ENCODE measurements at regions not wholly inside any gene's neighbourhood (a gene's known extent, or its start where the extent isn't known, plus 50 kb on each side); places are given as distances from the start of the nearest gene placed in this dataset.
"Not testable (repeated sequence)": the region's sequence is repeated elsewhere in the genome, so short reads cannot be mapped to it uniquely, and the experiment has no call there.

DNA sequence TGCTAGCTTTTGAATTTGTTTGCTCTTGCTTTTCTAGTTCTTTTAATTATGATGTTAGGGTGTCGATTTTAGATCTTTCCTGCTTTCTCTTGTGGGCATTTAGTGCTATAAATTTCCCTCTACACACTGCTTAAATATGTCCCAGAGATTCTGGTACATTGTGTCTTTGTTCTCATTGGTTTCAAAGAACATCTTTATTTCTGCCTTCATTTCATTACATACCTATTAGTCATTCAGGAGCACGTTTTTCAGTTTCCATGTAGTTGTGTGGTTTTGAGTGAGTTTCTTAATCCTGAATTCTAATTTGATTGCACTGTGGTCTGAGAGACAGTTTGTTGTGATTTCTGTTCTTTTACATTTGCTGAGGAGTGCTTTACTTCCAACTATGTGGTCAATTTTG is 51.2 kb upstream of the MB21D2 start:
- not testable (repeated sequence) for DNase-seq

DNA sequence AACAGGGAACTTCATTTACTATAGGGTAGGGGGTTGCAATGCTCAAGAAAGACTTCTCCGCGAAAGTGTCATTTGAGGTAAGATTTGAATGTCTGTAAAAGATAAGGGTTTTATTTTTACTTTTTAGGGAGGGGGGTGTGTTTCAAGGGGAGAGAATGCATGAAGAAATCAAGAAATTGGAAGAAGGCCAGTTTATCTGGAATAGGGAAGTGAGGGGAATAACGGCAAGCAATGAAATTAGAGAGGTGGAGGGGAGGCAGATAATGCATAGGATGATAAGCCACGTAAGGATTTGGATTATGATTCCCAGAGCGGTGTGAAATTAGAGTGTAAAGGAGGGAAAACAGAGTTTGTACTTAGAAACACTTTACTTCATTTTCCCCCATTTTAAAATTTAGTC is 63.0 kb upstream of the MB21D2 start:
- DNase-seq: no peak

DNA sequence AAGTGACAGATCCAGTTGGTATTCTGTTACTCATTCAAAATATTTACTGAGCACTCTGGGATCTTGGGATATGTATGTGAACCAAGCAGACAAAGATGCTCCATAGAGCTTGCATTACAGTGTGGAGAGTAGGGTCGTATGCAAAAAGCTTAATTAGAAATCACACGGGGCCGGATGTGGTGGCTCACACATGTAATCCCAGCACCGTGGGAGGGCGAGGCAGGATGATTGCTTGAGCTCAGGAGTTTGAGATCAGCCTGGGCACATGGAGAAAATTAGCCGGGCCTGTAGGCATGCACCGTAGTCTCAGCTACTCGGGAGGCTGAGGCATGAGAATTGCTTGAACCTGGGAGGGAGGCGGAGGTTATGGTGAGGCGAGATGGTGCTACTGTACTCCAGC is 68.7 kb upstream of the MB21D2 start:
- DNase-seq: no peak

DNA sequence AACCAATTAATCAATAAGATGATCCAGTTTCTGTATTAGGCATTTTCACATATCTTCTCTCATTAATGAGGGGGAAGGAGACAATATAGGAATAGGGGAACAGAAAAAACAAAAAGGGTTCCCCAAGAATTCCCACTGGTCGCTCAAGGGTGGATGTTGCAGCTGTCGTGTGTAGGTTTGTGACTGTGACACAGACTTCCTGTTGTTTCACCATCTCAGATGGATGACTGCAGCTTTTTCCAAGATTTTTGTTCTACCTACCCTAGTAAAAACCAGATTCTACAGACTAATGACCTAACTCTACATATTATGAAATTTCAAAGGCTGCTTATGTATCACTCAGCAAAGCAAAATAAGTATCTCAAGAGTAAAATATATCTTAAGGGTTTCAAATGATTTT is 73.7 kb upstream of the MB21D2 start:
- DNase-seq: no peak

DNA sequence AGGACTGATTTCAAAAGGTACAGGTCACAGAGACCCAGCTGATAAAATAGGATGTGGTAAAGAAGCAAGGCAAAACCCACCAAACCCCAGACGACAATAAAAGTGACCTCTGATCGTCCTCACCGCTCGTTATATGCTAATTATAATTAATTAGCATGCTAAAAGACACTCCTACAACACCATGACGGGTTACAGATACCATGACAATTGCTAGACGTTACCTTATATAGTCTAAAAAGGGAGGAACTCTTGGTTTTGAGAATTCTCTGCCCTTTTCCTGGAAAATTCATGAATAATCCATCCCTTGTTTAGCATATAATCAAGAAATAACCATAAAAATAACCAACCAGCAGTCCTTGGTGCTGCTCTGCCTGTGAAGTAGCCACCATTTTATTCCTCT is 74.7 kb upstream of the MB21D2 start:
- no peak for DNase-seq

DNA sequence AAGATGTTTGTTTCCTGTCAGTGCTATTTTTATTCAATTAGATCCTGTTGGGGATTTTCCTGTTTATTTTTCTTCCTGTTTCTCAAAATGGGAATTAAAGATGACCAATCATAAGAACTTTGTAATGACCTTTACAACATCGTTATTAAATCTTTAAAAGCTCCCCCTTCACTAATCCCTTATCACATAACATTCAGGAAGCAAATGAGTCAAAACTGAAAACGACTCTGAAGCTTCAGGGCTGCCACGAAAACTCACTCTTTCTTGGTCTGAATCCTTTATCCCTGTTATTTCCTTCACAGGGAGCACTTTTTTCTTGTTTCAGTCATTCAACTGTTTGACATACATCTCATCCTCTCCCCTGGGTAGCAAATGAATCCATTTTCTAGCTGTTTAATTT is 75.8 kb upstream of the MB21D2 start:
- DNase-seq: no peak

DNA sequence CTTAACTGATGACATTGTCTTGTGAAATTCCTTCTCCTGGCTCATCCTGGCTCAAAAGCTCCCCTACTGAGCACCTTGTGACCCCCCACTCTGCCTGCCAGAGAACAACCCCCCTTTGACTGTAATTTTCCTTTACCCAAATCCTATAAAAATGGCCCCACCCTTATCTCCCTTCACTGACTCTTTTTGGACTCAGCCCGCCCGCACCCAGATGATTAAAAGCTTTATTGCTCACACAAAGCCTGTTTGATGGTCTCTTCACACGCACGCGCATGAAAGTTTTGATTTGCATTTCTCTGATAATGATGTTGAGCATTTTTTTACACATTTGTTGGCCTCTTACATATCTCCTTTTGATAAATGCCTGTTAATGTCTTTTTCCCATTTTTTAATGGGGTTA is 83.5 kb upstream of the MB21D2 start:
- not testable (repeated sequence) for DNase-seq

DNA sequence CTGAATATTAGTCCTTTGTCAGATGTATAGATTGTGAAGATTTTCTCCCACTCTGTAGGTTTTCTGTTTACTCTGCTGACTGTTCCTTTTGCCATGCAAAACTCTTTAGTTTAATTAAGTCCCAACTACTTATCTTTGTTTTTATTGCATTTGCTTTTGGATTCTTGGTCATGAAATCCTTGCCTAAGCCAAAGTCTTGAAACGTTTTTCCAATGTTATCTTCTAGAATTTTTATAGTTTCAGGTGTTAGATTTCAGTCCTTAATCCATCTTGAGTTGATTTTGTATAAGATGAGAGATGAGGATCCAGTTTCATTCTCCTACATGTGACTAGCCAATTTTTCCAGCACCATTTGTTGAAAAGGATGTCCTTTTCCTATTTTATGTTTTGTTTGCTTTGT is 86.0 kb upstream of the MB21D2 start:
- not testable (repeated sequence) for DNase-seq

DNA sequence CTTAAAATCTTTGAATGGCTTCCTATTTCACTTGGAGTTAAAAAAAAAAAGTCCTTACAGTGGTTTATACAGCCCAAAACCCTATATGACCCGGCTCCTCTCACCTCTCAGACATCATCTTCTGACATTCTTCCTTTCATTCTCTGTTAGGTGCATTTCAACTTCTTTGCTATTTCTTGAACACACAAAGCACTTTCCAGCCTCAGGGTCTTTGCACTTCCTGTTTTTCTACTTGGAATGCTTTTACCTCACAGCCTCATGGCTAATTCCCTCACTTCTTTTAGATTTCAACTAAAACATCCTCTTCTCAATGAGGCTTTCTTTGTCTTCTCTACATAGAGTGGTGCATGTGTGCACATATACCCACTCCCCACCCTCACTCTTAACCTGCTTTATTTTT is 91.0 kb upstream of the MB21D2 start:
- DNase-seq: no peak

DNA sequence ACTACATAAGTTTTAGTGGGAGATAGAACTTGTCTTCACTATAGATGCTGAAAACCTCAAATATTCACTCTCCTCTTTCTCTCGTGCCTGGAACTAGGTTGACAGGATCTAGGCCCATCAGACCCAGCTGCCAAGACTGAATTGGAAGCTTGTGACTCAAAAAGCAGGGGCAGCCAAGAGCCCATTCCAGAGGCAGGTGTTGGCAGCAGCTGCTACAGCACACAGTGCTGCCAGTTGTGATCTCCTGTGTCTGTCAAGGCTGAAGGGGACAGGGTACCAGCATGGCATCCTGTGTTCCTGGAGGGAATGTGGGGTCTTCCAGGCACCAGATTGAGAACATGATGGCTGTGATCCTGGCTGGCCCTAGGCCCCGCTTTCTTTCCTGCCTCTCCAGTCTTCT is 92.5 kb upstream of the MB21D2 start:
- DNase-seq: no peak

DNA sequence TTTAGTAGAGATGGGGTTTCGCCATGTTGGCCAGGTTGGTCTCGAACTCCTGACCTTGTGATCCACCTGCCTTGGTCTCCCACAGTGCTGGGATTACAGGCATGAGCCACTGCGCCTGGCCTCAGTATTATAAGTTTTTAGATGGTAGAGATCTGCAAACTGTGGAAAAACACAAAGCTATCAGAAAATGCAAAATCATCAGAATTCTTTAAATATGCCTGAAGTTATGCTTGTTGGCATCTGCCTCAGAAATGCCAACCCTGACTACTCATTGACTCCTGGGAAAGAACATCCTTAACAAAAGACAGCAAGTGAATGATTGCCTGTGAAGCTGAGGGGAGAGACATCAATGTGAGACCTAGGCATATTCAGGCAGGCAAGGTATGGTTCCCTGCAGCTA is 94.3 kb upstream of the MB21D2 start:
- no peak for DNase-seq

DNA sequence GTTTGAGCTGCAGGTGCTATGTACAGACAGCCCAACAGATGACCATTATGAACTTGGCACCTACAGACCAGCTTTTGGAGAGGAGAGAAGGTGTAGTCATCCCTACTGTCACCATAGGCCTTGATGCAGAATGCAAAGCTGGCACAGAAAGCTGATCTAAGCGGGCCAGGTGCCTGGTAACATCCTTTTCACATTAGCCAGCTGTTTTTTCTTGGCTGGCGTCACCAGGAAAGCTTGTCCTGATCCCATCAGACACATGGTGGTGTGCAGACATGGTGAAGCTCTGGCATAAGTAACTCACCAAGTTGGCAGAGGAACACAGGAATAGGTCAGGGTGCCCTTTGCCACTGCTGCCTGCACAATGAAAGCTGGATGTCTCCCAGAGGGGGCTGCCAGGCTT is 97.2 kb upstream of the MB21D2 start:
- no peak for DNase-seq

DNA sequence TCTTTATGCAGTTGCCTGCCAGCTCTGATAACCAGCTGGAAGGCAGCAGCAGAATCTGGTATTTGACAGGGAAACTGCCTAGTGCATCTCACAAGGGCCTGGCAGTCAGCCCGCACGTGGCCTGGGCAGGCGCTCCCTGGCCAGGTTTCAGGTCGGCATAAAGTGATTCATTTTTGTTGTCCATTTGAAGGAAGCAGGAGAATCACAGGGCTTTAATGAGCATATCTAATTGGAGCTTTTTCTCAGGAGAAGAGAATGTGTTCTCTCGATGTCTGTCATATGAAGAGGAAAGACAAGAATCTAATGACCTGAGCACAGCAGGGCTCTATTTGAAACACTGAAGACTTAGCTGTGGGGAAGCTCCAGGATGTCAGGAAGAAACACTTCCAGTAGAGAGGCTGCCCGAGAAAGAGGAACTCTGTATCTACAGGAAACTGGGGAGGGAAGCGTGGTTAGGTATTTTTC is 98.8 kb upstream of the MB21D2 start:
- DNase-seq: peak; percentile 37

DNA sequence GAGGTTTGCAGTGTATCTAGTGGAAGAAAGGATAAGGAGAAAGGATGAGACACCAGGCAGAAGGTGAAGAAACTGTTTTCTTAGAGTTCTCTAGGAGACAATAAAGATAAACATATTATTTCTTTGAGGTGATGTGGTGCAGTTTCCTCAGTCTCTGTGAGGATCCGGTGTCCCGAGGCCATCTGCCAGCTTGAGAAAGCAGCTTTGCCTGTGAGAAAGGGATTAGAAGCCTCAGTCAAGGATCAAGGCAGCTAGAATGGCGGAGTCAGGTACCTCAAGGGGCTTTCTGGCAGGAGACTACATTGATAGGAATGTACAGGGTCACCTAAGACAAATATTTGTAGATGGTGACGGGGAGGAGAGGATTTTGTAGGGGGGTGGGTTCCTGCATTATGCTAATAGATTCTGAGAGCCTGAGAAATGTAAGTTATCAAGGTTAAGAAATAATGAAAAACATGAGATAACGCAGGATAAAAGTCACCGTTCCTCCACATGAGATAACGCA is 103.9 kb upstream of the MB21D2 start:
- no peak for DNase-seq

DNA sequence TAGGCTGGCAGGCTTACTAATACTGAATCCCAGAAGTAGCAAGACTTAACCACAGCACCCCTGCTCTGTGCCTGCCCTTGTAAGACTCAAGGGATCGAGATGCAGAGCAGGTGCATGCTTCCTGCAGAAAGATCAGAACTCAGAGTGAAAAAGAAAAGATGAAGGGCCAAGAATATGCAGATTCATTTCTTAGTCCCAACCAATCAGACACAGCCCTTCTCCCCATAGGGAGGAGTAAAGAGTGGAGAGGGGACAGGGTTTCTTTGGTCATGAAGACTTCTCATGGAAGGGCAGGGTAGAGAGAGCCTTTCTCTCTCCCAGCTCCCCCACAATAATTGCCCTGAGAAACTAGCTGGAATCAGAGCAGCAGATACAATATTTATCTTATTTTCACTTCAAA is 105.6 kb upstream of the MB21D2 start:
- no peak for DNase-seq

DNA sequence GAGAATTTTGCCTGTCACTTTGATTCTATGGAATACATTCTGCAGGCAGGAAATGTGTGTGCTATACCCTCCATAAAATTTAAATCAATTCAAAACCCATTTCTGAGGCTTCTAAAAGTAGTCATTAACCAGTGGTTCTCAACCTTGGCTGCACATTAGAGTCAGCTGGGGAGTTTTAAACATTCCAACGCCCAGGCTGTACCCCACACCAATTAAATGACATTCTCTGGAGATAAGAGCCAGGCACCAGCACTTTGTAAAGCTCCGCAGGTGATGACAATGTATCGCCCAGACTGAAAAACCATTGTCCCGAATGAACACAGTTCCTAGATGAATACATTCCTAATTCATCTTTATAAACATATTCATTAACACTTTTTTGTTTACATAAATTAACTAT is 110.6 kb upstream of the MB21D2 start:
- DNase-seq: no peak

DNA sequence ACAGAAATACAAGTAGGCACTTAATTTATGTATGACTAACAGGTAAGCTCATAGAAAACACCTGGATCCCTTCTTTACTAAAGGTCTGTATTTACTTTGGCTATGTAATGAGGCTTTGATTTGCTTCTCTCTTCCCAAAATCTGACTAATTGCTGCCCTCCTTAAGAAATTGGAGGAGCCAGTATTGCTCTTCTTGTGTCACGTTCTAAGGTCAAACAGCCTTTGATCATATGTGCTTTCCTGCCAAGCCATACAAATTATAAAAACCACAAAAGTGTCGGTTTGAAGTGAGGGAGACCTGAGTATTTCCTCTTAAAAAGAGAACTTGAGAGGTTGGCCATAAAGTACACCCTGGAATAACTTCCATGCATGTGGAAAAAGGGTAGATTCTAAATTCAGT is 112.1 kb upstream of the MB21D2 start:
- no peak for DNase-seq

DNA sequence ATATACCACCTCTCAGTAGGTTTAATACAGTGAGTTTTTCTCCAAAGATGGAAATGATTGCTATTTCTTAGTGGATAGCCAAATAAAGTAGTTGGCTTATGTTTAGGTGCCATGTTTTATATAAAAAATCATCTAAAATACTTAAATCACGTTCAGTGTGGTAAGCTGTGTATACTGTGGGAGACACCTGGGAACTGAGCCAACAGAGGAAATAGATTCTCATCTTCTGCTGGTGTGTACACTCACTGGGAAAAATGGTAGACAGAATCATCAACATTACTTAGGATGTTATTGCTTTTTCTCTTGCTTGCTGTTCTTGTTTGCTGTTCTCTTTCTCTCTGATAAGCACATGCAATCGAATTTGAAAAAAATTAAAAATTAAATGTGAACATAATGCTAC is 112.6 kb upstream of the MB21D2 start:
- DNase-seq: no peak

DNA sequence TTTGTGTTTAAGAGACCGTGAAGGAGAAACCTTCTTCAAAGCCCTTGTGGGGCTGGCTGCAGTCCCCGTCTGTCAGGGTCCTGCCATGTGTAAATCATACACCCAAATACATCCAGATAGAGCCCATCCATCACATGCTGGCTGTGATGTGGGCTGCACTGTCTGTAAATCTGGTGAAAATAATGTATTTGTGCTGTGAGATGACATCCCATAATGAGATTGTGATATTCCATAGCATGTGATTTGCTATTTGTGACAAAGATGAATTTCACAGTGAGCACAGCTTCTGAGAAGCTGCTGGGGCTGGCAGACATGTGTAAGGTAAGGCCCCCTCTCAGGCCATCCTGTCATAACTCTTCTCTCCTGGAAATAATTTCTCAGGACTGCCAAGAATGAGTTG is 114.3 kb upstream of the MB21D2 start:
- no peak for DNase-seq

DNA sequence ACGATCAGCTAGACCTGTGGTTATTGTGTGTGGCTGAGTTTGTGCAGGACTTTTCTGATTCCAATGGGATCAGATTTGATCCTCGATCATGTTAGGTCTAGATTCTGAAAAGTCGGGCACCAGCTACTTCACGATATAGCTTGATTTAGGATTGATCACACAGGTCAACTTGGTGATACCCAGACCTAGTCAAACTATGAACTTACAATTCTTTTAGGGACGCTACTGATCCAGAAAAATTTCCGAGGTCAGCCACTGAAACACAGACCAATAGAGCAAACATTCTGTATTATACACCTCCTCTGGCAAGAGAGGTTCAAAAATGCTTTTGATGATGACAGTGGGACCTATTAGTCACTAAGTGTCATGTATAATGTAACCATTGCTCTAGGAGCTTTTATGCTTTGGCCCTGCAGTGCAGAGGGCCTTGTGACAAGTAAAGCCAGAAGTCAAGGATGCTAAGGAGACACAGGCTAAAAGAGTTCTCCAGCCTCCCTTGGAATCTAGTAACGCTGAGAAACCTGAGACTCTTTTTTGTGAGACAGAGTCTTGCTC is 115.6 kb upstream of the MB21D2 start:
- DNase-seq: no peak

DNA sequence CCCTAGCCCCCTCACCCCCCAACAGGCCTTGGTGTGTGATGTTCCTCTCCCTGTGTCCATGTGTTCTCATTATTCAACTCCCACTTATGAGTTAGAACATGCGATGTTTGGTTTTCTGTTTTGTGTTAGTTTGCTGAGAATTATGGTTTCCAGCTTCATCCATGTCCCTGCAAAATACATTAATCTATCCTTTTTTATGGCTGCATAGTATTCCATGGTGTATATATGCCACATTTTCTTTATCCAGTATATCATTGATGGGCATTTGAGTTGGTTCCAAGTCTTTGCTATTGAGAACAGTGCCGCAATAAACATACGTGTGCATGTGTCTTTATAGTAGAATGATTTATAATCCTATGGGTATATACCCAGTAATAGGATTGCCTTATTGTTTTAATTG is 120.2 kb upstream of the MB21D2 start:
- DNase-seq: not testable (repeated sequence)

DNA sequence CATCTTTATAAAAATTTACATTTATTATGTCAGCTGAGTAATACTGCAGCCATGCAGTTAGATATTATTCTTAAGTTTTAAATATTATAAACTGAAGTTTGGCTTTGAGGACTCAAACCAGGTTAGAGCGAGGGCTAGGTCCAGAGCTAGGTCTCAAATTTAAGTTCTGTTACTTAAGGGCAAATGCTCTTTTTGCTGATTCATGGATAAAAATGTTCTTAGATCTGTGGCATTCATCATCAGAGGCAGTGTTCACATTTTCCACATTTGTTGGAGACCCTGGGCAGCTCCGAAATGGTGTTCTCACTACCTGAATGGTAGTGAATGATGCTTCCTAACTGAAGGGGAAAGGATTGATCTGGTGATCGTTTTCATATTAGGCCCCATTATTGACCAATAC is 121.4 kb upstream of the MB21D2 start:
- DNase-seq: no peak

DNA sequence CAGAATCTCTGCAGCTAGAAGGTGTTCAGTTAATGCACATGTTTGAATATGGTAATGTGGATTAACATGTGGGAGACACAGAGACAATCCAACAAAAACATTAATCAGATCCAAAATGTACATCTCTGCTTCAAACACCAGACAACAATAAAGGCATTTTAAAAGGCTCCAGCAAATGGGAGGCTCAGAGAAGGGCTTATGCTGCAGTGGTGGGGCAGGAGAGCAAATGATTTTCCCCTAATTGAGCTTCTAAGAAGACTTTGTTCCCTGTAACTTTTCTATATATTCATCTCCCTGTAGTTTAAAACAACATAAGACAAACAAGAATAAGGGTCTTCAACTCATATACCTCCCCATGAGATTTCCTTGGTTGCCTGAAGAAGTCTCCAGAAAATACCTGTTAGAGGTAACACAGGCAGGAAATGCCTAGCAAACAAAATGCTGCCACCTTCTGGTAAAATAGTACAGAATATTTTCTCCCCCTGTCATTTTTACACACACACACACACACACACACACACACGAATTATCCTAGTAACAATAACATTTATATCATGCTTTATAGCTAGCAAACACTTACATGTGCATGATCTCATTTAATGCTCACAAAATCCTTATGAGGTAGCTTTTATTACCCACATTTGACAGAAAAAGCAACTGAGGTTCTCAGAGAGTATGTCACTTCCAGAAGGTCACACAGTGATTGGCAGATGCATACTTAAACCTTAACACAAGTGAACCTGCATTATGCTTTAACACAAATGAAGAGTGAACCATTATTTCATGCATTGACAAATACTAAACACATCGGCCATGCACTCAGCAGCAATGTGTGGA is 123.4 kb upstream of the MB21D2 start:
- DNase-seq: peak; percentile 20

DNA sequence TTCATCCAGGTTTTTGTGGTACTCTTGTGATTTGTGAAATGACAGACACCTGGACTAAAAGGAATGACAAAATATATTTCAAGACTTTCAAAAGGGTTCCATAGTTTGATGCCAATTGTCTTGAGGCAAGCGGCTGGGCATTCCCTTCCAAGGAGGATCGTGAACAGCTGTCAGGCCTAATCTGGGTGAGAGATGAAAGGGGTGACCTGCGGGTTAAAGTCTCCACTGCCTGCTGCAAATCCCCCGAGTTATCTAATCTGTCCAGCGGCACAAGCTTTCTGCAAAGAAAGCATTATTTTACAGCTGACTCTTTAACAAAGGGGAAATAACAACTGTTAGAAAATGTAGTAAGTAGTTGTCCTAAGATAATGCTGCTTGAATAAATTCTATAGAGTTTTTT is 128.7 kb upstream of the MB21D2 start:
- no peak for DNase-seq

DNA sequence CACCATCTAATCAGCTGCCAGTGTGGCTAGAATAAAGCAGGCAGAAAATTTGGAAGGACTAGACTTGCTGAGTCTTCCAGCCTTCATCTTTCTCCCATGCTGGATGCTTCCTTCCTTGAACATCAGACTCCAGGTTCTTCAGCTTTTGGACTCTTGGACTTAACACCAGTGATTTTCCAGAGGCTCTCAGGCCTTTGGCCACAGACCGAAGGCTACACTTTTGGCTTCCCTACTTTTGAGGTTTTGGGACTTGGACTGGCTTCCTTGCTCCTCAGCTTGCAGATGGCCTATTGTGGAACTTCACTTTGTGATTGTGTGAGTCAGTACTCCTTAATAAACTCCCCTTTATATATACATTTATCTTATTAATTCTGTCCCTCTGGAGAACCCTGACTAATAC is 129.8 kb upstream of the MB21D2 start:
- DNase-seq: not testable (repeated sequence)
